SHP77 (cell line): ENCODE measurements at regions not wholly inside any gene's neighbourhood (a gene's known extent, or its start where the extent isn't known, plus 50 kb on each side); places are given as distances from the start of the nearest gene placed in this dataset.

Experiments used
- DNase-seq, 2 experiments: peaks; one replicate each; lab custom pipeline; 2025; lab: John Stamatoyannopoulos, UW

DNA sequence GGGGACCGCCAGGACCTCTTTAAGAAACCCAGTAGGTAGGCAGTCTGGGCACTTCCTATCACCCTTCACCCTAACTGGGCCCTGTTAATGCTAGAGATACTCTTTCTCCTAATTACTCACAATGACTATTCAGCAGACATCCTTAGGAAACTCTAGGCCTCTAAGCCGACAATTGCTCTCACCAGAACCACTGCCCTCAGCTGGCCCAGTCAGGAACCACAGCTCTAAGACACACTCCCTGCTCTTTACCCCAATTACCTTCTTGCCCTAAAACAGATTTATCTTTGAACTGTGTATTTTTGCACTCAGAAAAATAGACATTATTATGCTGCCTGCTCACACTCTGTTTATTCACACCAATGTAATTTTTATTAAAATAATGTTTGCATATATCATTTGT, 432.6 kb upstream of the SLC30A5 start:
- DNase-seq, result no peak

DNA sequence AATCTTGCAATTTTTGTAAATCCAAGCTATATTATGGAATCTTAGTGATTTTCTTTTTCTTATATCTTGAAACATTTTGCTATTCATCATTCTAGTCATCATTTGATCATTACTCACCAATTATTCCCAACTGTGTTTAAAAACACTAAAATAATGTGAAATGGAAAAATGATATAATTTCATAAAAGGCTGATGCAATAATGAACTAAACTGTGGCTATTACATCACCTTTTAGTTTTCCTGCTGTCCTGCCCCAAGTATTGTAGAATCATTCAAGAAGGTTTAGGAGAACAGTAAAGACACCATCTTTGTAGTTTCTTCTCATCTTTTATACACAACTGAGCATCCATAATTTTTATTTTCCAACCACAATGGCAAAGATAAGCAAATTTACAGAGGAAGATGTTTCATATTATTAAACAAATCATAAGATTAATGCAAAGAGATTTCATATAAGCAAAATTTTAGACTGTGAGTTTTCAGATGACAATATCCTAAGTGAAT, 431.0 kb upstream of the SLC30A5 start:
- no peak for DNase-seq

DNA sequence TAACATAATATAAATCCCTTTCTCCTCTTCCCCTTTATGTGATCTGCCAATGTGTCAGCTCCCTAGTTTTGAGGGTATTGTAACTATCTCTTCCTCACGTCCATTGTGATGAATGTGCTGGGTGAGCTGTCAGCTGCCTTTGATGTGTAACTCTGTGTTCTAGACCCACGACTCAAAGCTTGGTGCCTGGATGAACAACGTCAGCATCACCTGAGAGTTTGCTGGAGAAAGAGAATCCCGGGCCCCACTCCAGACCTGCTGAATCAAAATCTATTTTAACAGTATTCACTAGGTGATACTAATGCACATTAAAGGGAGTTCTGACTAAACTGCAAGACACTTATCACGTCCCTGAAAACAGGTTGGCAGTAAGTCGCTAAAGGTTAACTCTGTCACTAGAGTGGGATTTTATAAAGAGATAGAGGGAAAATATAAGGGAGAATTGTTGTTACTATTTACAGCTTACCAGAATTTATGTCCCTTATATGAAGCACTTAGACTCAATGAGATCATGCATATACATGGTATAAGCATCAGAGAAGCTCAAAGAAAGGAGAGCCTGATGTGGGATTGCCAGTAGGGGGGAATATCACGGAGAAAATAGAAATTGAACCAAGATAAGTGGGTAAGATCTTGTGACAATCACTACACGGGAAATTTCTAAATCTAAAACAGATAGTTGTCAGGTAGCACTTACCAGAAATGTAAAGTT, 423.8 kb upstream of the SLC30A5 start:
- no peak for DNase-seq

DNA sequence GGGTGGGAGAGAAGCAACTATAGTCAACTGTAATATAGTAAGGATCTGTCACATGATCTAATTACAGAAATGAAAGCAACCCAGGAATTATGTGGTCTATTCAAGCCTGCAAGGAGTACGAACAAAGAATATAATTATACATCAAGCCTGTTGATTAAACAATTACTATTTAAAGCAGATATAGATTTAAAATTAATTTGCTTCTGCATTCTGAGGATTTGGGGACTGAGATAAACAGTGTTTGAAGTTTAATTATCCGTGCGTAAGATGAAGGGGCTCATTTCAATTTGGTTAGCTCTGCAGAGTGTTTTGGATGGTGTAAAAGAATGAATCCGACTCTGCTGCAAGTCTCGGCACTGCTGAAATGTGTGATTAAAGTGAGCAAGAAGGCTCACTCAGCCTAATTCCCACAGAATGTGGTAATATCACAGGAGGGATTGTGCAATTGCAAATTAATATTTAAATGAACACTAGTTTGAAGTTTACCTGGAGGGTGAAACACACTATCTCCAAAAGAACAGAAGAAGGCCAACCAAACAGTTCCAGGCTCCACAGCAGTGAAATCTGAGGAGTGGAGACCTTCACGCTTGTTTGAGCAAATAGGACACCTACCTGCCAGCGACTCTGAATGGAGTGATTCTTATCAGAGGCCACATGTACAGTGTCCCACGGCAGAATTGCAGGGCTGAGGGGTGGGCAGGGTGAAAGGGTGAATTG, 420.6 kb upstream of the SLC30A5 start:
- no peak for DNase-seq

DNA sequence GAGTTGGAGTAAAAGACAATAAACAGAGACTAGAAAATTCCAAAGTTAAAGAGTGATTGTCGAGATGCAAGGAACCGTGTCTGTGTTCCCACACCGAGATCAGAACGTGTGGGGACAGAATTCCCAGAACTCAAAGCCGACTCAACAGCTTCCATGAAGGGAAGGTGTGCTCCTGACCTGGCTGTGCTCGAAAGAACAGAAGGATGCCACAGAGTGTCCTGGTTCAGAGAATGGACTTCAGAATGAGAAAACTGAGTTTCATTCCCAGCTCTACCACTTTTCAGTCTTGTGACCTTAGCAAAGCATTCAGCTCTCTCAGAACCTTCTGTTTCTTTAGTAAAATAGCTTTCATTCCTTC, 420.0 kb upstream of the SLC30A5 start:
- DNase-seq, result no peak

DNA sequence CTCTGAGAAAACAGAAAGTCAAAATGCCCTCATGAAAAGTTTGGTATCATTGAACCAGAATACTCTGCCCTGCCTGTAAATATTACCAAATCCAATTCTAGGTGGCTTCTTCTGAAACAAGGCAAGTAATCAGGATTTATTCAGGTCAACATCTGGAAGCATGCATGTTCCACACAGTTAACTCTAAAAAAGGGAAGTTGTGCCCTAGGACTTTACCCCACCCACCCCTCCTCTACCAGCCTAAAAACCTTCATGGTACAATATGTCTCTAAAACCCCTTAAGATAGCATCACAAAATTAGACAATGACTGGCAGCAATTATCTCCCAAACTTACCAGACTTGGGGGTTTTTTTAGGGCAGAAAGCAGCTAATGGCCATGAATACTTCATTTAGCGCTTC, 414.8 kb upstream of the SLC30A5 start:
- DNase-seq, result no peak

DNA sequence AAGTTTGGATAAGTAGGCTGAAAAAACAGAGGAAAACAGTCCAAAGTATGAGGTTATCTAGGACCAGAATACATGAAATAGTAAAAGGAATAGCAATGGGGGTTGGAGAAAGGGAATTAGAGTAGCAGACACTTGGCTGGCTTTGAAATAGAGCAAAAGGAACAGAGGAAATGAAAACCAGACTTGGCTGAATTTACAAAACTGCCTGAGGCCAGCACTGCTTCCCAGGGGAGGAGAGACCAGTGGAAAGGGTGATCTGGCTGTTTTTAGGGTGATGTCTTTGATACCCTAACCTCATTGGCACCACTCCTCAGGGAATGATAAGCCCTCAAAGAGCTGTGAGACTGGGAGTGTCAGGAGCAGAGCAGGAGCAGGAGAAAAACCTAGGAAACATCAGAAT, 413.4 kb upstream of the SLC30A5 start:
- no peak for DNase-seq

DNA sequence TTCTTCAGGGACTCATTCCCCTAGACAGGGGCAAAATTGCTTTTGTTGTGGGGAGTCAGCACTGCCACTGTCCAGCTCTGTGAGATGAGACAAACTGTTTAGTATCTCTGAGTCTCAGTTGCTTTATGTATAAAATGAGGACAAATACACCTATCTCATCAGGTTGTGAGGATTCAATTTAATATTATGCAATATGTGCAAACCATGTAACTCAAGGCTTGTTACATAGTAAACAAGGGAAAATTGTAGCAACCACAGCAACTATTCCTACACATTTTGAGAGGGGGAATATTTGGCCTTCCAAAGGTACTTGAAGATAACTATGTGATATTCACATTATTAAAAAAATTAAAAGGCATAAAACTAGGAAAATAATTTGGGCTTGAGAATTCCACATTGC, 411.9 kb upstream of the SLC30A5 start:
- DNase-seq, result no peak

DNA sequence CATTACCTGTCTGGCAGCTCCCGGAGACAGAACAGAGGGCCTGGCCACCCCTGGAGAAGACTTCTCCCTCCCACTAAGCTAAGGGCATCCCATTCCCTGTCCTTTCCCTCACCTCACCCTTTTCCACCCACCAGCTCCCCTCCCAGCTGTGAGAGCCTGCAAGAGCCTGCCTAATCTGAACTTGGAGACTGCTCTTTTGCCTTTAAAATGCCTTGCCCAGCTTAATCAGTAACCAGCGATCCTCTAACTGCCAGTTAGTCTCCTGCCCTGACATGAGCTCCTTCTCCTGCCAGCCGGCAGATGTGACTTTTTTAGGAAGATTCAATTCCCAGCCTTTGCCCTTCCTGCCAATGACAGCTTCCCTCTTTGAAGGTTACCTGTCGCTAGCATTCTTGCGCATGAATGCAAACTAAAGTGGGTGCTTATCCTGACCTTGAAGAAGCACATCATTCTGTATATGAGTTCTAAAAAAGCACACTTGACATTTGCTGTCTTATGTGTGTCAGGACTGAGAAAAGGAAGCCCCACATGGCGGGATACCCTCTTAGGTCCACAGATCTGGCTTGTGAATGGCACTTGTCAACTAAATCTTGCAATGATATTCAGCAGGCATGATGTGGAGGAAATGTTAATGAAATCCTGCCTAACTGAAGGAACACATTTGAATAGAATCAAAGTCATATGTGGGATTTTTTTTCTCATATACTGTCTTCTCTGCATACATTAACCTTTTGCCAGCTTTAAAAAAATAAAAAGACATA, 411.2 kb upstream of the SLC30A5 start:
- no peak for DNase-seq

DNA sequence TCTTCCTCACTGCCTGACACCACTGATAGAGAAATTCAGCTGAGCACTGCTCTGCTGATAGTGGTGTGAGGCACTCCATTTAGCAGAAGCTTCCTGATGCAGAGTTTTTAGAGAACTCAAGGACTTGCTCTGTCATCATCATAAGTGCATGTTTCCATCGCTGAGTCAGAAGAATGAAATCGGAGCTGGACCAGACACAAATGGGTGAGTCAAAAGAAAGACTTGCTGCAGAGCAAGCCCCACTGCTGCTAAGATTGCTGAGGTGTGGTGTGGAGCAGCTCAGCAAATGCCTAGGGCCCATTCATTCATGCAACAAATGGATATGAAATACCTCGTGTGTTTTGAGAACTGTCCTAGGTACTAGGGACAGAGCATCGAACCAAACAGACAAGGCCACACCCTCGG, 410.2 kb upstream of the SLC30A5 start:
- no peak for DNase-seq

DNA sequence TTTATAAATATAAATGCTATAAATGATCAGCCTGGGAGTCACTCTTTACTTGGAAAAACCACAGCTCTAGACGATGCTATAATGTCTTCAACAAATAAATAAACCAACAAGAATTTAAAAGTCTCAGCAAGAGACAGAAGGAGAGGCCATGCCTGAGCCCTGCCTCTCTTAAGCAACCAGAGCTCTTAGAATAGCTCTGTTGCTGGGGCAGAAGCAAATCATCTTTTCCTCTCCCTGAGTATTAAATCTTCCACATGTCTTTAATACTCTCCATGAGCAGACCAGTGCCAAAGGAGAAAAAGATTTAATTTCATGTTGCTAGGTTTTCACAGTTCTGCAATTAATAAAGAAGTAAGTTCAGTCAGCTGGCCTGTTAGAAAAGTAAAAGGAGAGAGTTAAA, 408.0 kb upstream of the SLC30A5 start:
- DNase-seq, result no peak

DNA sequence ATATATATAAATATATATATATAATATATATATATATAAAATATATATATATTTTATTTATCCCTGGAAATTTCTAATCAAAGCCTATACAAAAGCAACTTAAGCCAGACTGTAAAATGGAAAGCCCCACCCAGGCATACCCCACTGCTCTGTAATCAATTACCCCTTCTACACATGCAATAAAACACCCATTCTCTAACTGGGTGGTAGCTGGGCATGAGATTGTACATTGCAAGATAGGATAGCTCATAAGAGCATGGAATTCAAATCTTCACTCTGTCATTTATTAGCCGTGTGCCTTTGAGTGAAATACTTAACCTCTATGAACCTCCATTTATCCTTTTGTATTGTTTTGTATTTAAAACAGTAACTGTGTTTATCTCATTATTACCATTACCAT, 405.3 kb upstream of the SLC30A5 start:
- DNase-seq, result no peak

DNA sequence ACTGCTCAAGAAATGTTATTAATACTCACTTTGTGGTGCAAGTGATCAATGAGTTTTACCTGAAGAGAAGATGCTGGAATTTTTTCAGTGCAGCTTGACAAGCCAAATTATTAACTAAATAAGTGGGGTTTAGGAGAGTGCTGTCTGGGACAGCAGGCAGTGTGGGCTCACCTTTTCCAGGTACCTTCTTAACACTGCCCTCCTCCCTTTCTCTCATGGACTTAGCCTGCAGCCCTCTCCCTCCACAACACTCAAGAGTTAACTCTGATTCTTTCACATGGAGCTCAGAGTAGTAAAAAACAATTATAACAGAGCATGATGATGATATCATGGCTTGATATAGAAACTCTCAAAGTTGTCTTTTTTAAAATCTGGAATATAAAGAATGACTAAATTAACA, 404.8 kb upstream of the SLC30A5 start:
- no peak for DNase-seq

DNA sequence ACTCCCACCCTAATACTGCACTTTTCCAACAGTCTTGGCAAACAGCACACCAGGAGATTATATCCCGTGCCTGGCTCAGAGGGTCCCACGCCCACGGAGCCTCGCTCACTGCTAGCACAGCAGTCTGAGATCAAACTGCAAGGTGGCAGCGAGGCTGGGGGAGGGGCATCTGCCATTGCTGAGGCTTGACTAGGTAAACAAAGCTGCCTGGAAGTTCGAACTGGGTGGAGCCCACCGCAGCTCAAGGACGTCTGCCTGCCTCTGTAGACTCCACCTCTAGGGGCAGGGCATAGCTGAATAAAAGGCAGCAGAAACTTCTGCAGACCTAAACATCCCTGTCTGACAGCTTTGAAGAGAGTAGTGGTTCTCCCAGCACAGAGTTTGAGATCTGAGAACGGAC, 401.9 kb upstream of the SLC30A5 start:
- peak in 1 of 2 experiments; percentile 18 for DNase-seq

DNA sequence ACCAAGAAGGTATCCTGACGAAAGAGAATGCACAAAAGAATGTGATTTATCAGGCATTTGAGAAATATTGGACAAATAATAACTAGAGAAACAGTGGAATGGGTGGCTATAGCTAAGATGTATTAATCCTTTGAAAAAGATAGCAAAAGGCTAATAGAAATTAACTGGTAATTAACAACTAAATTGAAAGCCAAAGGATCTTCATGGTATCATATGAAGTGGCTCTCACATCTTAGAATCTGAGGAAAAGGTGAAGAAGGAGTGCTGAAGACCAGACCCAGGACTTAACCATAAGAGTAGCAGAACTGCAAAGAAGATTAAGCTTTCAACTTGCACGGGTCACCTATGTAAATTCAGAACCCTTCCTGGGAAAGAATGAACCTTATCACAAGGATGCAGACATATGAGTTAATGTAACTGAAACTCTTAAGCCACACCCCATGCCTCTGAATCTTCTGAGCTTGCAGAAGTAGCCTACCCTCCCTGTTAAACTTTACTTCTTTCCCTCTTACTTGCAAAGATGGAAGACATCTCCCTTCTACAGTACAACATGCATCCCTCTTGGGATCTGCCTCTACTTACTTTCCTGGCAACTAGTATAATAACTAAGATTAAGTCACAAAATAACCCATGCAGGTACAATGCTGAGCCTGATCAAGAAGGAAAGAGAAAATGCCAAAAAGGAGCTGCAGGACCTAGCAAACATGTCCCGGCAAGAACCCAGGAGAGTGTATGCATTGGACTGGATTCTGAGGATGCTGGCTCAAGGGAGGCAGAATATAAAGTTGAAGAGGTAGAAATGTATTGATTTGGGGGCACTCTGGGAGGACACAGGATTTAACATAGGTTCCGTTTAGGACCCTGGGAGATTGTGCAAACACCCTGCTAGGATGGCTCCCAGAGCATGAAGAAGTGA, 395.5 kb upstream of the SLC30A5 start:
- no peak for DNase-seq

DNA sequence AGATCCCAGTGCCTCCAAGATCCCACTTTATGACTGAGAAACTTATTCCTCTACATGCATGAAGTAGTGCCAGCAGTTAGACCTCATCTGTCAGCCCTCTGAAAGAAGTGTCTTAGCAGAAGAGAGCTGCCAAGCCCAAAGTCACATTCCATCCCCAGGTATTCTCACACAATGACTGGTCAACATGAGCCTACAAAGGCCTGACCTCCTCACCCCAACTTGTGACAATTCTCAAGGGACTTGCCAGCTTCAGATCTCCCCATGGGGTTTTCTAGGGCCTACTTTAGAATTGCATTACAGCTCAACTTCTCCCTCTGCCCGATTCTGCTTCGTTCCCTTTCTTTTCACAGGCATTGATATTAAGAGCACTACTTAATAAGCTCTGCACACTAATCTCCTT, 393.8 kb upstream of the SLC30A5 start:
- no peak for DNase-seq

DNA sequence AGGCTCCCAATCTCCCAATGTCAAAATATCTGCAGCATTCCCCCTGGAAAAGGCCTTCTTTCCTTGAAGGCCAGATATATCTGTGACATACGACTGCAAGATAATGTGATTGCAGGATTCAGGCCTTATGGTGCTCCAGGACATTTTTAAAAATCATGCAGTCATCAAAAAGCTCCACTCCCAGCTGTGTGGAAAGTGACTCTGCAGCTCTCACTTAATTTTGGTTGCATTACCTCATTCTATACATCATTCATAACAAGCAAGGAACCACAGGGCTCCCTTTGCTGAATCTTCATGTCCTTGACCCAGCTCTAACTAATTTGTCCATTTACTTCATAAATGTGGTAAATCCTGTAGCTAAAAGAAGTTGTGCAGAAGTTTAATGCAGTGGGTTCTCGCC, 386.2 kb upstream of the SLC30A5 start:
- no peak for DNase-seq

DNA sequence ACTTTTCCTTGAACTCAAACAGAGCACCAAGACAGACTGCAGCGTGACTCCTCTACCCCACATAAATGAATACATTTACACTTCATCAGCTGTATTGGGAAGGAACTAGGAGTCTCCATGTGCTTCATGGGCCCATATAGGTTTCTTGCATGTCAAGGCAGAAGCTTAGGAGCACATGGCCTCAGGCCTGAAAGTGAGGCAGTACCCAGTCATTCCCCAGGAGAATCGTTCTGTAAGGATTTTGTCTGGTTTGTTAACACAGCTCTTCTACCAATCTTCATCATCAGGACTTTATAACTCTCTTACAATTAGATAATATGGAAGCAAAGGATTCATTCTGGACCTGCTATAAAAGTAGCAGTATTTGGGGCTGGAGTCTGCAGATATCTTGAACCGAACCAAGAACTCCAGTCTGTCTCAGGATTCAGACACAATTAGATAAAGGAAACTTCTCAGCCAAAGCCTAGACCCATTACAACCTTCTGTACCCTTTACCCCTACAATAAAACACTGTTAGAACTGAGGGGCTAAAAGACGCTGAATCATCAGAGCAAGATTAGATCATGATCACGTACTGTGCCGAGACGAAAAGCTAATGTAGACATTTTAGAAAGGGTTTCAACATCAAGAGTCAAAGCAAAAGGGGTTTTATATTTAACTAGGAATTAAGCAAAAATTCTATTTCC, 385.5 kb upstream of the SLC30A5 start:
- DNase-seq, result no peak

DNA sequence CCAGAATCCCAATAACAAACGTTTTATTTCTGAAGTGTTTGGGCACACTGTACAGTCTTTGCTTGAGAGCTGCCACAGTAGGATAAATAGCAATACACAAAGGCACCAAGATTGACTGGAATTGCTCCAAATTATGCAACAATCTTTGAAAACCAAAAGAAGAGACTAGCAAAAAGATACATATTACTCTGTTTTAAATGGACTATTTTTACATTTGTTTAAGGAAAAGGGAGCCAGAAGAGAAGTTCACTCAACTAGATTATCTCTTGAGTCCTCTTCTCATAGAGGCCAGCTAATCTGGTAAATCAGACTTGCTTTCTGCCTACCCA, 385.0 kb upstream of the SLC30A5 start:
- no peak for DNase-seq

DNA sequence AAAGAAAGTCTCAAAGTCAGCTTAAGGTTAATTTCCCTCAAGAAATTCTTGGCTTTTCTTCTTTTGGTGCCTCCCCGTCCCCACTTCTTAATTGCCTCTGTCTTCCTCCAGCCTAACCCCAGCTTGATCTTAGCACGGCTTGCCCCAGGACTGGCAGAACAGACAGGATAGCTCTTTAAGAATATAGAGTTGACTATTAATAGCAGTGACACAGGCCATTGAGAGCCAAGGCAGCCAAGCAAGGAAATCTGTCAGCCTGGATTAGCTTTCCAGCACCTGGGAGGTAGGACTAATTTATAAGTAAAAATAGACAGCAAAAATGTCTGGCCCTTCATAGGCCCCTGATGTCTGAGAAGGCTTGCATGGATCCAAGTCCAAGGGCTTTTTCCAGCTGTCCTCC, 384.6 kb upstream of the SLC30A5 start:
- DNase-seq, result no peak

DNA sequence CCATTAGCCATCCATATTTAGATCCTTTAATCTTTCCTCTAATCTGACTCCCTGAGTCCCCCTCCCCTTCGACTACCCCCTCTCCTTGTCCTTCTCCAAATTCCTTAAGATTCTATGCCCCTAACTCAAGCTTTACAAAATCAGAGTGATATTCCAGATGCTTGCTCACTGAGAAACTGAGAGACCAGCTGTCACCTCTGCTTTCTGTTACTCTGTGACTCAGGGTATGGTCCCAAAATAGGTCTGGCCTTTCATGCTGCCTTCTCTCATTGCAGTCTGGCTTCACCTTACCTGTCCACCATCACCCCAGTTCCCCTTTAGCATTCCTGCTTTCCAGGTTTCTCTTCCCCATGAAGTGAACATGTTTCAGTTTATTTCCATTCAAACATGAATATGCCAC, 383.3 kb upstream of the SLC30A5 start:
- DNase-seq, result no peak
